ENCODE measurements at regions not wholly inside any gene's neighbourhood (a gene's known extent, or its start where the extent isn't known, plus 50 kb on each side); places are given as distances from the start of the nearest gene placed in this dataset.

DNA sequence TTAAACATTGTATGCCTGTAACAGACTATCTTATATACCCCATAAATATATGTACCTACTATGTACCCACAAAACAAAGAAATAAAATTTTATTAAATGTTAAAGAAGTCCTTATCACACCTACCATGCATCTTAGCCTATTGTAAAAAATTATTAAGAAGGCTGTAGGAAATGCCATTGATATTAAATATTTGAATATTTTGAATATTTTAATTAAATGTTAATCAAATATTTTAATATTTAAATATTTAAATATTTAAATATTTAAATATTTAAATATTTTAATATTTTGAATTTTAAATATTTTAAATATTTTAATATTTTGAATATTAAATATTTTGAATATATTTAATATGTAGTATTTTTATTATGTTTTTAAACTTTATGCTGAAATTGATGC is 331.5 kb upstream of the ATP10B start:
- H3K4me3 ChIP-seq, result no peak overlapping the region

GRCh38 chr5:161176221-161176620 is 324.2 kb upstream of the ATP10B start:
- 73 to 82% methylated on average over 2 of the region's 2 CpGs for WGBS, 2 donors
- no peak overlapping the region for H3K4me3 ChIP-seq
- ATAC-seq (ENCODE audit: low FRiP score in 2 of 2) (no peak), DNase-seq (no peak)
- H3K27me3 ChIP-seq, result no peaks in the 10 kb centered on the region
- TF ChIP-seq POLR2AphosphoS5 (IDR thresholded peaks at IDR 0.05) (no peak), EP300 (IDR thresholded peaks at IDR 0.05) (no peak)
- H3K36me3 ChIP-seq, result no peaks in the 10 kb centered on the region
- H3K27ac ChIP-seq, result no peak overlapping the region
- no peaks in the 10 kb centered on the region for H3K4me1 ChIP-seq
- H3K9me3 ChIP-seq, result no peaks in the 10 kb centered on the region

More for the DNA sequence above, 331.5 kb upstream of the ATP10B start:
- H3K36me3 ChIP-seq, result no peaks in the 10 kb centered on the region
- DNase-seq, result no peak
- no peaks in the 10 kb centered on the region for H3K4me1 ChIP-seq
- TF ChIP-seq POLR2AphosphoS5 (IDR thresholded peaks at IDR 0.05), result no peak
- TF ChIP-seq EP300 (IDR thresholded peaks at IDR 0.05), result no peak
- no peak for TF ChIP-seq POLR2A (IDR thresholded peaks at IDR 0.05)
- no peak for TF ChIP-seq CTCF (IDR thresholded peaks at IDR 0.05)
- no peaks in the 10 kb centered on the region for H3K27me3 ChIP-seq
- no peak overlapping the region for H3K27ac ChIP-seq
- no peak for ATAC-seq (ENCODE audit: low FRiP score in 2 of 2)
- H3K9me3 ChIP-seq, result no peaks in the 10 kb centered on the region

DNA sequence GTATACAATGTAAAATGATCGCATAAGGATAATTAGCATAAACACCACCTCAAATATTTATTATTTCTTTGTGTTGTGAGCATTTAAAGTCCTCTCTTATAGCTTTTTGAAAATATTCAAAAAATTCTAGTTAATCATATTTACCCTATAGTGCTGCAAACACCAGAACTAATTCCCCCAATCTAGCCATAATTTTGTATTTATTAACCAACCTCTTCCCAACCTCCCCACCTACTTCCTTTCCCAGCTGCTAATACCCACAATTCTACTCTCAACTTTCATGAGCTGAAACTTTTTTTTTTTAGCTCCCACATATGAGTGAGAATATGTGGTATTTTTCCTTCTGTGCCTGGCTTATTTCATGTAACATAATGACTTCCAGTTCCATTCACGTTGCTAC is 317.8 kb upstream of the ATP10B start:
- ATAC-seq (ENCODE audit: low FRiP score in 2 of 2) (no peak), DNase-seq (no peak)
- TF ChIP-seq CTCF (IDR thresholded peaks at IDR 0.05), result no peak
- H3K9me3 ChIP-seq, result no peaks in the 10 kb centered on the region
- H3K27ac ChIP-seq, result no peak overlapping the region
- no peaks in the 10 kb centered on the region for H3K27me3 ChIP-seq
- WGBS, 2 donors, result 89% methylated on average over 2 of the region's 2 CpGs
- H3K4me1 ChIP-seq, result no peaks in the 10 kb centered on the region
- H3K4me3 ChIP-seq, result no peak overlapping the region
- no peaks in the 10 kb centered on the region for H3K36me3 ChIP-seq

DNA sequence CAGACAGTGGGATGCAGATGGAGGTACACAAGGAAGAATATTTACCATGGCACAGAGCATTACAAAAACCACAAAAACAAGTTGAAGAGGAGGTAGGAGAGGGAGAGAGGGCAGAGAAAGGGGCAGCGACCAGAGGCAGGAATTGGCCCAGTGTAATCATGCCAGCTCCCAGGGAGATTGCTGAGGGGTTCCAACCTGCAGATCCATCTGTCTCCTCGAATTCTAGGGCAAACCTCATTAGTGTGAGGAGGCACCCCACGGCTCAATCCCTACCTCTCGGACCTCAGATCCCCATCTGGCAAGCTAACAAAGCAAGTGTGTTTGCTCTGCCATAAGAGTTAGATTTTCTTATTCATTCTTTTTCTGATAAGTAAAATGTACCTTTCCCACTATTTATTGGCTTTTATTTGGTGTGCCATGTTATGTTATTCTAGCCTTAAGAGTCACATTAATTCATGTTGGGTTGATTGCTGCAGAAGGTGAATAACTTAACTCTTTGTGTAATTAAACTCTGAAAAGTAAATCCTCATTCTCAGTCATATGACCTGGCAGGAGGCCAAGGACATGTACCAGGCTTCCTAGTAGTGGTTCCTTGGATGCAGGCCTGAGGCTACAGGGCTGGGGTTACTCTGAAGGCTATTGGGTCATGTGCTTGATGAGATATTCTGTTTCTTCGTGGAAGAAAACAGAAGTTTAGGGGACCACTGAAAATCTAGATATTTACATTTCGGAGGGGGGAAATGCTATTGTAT is 315.2 kb upstream of the ATP10B start:
- DNase-seq, result no peak
- Histone ChIP-seq H3K36me3 (no peaks in the 10 kb centered on the region), H3K27ac (no peak overlapping the region), H3K9me3 (no peaks in the 10 kb centered on the region), H3K27me3 (no peaks in the 10 kb centered on the region), H3K4me1 (no peaks in the 10 kb centered on the region), H3K4me3 (no peak overlapping the region)
- ATAC-seq (ENCODE audit: low FRiP score in 2 of 2), result no peak
- WGBS, 2 donors, result 76 to 81% methylated on average over 6 of the region's 6 CpGs
- TF ChIP-seq CTCF (IDR thresholded peaks at IDR 0.05) (no peak), POLR2AphosphoS5 (IDR thresholded peaks at IDR 0.05) (no peak), POLR2A (IDR thresholded peaks at IDR 0.05) (no peak), EP300 (IDR thresholded peaks at IDR 0.05) (no peak)

- H3K9me3 ChIP-seq, result no peaks in the 10 kb centered on the region
- H3K27me3 ChIP-seq, result no peaks in the 10 kb centered on the region
- H3K4me1 ChIP-seq, result no peaks in the 10 kb centered on the region
- H3K27ac ChIP-seq, result no peak overlapping the region
- no peaks in the 10 kb centered on the region for H3K36me3 ChIP-seq
- WGBS, 2 donors, result 95% methylated on average over 28 to 29 of the region's 30 CpGs
- DNase-seq (peak in 1 of 2 donors; percentile 66), ATAC-seq (ENCODE audit: low FRiP score in 2 of 2) (no peak)
- TF ChIP-seq POLR2A (IDR thresholded peaks at IDR 0.05) (no peak), CTCF (IDR thresholded peaks at IDR 0.05) (no peak), POLR2AphosphoS5 (IDR thresholded peaks at IDR 0.05) (no peak), EP300 (IDR thresholded peaks at IDR 0.05) (no peak)
- no peak overlapping the region for H3K4me3 ChIP-seq
Observed at GRCh38 chr5:161165998-161166660, 314.1 kb upstream of the ATP10B start.

All from upper lobe of left lung (tissue), 6 donors.